IPS-18c (cell line): ENCODE measurements at regions not wholly inside any gene's neighbourhood (a gene's known extent, or its start where the extent isn't known, plus 50 kb on each side); places are given as distances from the start of the nearest gene placed in this dataset.

Experiments used
- H3K4me3 ChIP-seq: 2 replicates; pipeline ENCODE4 v1.7.0; 2013; ENCODE audit warnings: low read depth, mild to moderate bottlenecking, low read length, moderate library complexity; ENCODE audit not compliant: insufficient read depth
- H3K9me3 ChIP-seq: one replicate; pipeline ENCODE4 v1.6.1; 2013; ENCODE audit warnings: mild to moderate bottlenecking, low read length, moderate library complexity; ENCODE audit not compliant: control insufficient read depth, insufficient read depth

DNA sequence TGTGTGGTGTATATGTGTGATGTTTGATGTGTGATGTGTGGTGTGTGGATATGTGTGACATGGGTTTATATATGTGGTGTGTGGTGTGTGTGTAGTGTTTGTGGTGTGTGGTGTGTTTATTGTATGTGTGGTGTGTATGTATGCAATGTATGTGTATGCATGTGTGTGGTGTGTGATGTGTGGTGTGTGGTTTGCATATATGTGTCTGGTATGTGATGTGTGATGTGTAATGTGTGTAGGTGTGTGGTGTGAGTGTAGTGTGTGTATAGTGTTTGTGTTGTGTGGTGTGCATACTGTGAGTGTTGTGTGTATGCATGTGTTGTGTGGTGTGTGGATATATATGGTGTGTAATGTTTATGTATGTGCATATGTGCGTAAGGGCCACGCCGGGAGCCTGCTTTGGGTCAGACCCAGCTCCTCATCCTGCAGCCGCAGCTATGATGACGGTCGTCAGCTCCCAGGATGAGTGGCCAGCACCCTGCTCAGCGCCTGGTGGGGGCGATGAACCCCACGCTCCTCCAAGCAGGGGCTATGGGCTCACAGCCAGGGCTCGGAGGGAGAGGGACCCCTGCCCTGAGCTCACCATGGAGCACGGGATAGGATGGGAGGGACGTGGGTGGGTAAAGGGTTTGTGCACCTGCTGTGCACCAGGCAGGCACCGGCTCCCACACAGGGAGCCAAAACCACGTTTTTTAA, 331.3 kb downstream of the EIPR1 start:
- Histone ChIP-seq H3K9me3 (no peaks in the 10 kb centered on the region), H3K4me3 (no peak overlapping the region)

DNA sequence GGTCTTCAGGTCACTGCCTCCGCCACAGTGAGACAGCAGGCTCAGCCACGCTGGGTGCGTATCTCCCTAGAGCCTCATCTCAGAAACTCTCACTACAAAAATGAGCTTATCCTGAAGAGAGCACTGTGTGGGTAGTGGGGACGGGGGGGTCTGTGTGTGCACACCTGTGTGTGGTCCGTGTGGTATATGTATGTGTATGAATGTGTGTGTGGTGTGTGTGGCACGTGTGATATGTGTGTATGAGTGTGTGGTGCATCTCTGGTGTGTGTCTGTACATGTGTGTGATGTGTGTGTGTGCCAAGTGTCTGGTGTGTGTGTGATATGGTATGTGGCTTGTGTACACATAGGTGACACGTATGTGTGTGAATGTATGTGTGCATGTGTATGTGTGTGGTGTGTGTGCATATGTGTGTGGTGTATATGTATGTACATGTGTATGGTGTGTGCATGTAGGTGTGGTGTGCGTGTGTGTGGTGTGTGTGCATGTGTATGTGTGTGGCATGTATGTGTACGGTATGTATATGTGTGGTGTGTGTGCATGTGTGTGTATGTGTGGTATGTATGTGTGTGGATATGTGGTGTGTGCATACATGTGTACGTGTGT, 332.2 kb downstream of the EIPR1 start:
- no peak overlapping the region for H3K4me3 ChIP-seq
- no peaks in the 10 kb centered on the region for H3K9me3 ChIP-seq

DNA sequence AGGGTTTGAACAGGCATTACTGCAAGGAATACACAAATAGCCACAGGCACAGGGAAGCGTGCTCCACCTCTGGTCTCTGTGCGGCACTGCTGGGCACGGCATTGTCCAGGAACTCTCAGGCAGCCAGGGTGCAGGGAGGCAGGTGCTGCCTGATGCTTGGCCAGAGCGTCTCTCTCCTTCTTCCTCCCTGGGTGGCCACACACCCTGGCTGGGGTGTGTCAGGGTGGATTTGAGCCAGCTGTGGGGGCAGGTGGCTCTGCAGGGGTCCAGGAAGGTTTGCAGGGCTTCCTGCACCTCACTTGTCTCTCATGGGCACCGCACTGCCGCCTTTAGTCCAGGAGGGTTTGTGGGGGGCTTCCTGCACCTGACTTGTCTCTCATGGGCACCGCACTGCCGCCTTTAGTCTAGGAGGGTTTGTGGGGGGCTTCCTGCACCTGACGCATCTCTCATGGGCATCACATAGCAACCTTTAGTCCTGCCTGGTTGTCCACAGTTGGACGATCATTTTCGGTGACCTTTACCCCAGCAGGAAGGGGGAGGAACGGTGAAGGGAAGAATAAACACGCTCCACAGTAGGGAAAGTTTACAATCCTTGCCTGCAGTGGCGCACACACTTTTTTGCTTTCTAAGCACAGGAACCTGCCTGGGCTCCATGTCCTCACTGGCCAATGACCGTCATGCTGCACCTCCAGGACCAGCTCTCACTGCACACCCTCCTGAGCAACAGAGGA, 332.9 kb downstream of the EIPR1 start:
- H3K4me3 ChIP-seq = no peak overlapping the region
- no peaks in the 10 kb centered on the region for H3K9me3 ChIP-seq

DNA sequence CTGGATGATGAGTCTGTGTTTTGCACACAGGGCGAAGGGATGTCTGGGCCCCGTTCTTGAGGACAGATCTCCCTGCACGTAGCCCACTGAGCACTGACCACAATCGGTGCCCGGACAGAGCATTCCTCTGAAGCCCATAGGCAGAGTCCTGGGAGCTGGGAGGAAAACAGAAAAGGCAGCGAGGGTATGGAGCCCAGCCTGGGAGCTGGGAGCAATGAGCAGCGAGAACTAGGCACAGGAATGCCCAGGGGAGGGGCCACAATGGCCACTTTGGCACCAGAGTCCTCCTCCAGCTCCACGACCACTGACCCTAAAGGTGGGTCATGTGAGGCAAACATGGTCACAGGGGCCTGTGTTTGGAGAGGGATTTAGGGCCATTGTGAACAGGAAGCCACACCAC, 333.9 kb downstream of the EIPR1 start:
- H3K9me3 ChIP-seq = no peaks in the 10 kb centered on the region
- H3K4me3 ChIP-seq = no peak overlapping the region

DNA sequence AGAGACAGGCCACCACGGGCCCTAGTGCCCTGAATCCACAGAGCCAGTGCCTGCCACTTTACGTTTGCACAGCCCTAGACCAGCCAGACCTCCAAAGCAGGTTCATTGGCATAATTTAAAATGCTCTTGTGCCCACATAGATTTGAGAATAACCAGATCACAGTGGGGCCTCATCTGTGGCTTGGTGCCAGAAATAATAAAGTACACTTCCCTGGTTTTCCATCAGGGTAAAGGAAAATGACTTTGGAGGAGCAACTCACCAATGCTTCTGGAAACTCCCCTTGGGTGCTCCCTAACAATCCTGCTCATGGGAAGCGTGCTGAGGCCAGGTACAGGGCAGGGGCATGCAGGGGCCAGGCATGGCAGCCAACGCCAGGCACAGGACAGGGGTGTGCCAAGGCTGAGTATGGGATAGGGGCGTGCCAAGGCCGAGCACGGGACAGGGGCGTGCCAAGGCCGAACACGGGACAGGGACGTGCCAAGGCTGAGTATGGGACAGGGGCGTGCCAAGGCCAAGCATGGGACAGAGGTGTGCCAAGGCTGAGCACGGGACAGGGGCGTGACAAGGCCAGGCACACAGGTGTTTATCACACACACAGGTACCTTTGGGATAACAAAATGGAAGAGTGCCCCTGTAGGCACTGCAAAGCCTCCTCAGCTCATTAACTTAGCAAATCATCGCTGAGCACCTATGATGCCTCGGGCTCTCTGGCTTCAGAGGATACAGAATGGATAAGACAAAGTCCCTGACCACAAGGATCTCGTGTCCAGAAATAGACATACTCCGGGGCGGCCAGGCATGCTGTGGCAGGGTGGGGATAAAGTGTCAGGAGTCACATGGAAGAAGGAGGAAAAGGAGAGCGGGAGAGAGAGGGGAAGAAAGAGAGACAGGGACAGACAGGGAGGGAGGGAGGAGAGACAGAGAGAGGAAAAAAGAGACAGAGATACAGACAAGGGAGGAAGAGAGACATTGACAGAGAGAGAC, 334.7 kb downstream of the EIPR1 start:
- Histone ChIP-seq H3K4me3 (no peak overlapping the region), H3K9me3 (no peaks in the 10 kb centered on the region)

DNA sequence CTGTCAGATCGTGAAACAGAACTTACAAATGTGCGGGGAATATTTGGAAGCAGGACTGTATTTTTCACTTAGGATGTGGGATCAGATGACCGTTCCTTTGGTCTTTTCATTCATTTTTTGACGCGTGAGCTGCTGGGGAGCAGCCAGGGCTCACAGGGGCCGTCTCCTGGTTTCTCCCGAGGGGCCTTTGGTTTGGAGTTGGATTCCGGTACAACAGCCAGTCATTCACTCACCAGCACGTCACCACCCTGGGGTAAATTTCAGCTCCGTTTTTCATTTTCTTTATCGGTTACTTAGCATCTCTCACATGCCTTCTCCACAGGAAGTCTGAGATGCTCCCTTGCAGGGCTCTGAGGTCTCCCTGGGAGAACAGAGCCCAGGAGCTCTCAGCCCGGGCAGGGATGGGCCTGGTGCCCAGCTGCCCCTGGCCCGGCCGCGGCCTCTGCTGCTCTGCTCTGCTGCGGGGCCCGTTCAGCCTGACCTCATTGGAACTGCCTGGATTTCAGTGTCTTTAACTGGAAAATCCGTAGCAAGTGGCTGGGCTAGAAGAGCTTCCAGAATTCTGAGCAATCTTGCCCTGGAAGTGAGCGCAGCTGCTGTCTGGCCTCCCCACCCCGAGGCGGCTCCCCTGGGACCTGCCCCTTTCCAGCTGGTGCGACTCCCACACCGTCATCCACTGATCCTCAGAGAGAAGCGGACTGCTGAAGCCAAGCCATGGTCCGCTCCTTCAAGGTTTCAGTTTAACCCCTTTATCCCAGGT, 335.6 kb downstream of the EIPR1 start:
- H3K4me3 ChIP-seq = no peak overlapping the region
- H3K9me3 ChIP-seq = no peaks in the 10 kb centered on the region

DNA sequence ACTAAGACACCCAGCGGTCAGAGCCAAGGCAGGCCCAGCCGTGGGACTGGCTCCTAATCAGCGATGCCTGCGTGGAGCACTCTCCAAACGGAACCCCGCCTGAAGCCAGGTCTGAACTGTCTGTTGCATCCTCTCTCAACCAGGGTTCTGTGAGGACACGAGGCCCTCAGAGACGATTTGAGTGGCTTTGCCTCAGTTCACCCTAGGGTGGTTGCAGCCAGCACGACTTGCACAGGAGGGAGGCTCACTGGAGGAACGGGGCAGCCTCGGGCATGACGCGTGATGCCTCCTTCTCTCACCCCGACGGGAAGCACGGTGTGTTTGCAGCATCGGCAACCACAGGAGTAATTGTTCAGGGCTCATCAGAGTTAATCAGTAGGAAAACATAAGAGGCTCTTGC, 336.4 kb downstream of the EIPR1 start:
- Histone ChIP-seq H3K4me3 (no peak overlapping the region), H3K9me3 (no peaks in the 10 kb centered on the region)

DNA sequence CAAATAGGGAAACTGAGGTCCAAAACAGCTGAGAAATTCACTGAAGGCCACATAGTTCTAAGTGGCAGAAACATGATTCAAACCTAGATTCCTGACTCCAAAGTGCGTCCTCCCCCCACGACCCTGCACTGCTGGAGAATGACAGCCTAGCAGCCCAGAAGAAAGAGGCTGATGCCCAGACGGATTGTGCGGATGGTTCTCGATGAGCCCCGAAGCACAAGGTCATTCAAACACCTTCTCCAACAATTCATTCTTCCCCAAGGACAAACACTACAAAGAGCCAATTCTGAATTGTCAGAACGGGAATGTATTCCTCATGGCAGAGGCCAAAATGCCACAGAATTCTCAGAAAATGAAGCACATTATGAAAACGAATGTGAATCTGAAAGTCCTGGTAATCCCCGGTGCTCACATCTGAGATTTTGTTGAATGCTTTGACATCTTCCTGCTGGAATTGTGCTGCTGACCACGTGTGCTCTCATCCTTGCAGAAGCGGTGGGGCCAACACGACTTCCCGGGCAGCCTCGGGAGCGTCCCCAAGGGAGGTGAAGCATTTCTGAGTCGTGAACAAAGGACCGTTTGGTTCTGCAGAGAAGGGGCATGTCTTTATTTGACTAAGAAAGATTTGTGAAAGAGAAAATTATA, 337.0 kb downstream of the EIPR1 start:
- no peaks in the 10 kb centered on the region for H3K9me3 ChIP-seq
- no peak overlapping the region for H3K4me3 ChIP-seq

DNA sequence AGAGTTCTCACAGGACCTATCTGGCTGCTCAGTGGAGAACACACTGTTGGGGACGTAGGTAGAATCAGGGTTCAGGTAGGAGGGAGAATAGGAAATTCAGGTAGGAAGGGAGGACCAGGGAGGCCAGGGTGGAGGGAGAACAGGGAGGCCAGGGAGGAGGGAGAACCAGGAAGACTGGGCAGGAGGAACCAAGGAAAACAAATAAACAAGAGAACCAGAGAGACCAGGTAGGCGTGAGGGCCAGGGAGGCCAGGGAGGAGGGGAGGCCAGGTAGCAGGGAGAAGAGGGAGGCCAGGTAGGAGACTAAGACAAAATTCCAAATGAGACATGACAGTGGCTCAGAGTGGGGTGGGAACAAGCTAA, 337.6 kb downstream of the EIPR1 start:
- no peaks in the 10 kb centered on the region for H3K9me3 ChIP-seq
- H3K4me3 ChIP-seq = no peak overlapping the region

DNA sequence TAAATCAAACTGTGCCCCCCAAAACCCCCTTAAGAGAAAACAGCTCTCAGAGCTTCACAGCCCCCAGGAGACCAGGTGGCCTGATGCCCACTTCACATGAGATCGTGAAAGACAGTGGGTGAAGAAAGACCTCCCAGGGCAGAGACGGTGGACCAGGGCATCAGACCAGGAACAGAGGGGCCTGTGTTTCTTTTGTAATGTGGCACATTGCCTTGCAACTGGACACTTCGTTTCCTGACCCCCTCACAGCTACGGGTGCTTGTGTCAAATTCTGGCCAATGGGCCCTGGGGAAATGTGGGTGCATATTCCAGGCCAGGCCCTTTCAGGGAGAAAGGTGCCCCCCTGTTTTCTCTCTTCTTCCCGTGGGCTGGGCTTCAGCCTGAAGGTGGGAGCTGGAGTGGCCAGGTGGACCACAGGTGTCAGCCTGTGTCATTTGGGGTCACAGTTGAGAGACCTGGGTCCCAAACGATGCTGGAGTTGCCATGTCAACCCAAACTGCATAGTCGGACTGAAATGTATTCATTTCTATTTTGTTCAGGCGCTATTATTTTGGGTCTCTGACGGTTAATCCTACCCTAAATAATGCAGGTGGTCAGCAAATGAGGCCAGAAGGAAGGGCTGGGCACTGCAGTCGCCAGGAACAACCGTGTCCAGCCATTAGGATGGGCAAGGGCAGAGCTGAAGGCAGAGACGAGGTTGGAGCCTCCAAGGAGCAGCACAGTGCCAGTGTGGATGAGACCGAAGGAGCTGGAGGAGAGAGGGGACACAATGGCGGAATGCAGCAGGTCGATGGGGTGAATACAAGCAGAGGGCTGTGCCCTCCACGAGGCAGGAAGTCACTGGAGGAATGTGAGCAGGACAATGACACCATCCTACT, 338.2 kb downstream of the EIPR1 start:
- no peak overlapping the region for H3K4me3 ChIP-seq
- no peaks in the 10 kb centered on the region for H3K9me3 ChIP-seq

DNA sequence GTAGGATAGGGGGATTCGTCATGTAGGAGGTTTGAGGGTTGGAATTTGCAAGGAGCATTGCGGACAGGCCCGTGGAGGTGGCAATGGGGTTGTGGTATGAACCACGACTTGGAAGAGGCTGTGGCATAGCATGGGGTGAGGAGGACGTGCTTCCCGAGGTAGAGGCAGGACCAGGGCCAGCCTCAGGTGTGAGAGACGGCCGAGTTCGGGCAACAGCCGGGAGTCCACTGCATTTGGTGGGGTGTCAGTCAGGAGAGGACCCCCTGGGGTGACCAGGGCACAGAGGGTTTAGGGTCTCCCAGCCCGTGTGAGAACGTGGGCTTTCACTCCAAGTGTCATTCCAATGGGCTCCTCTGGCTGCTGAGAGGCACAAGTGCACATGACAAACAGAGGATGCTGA, 339.0 kb downstream of the EIPR1 start:
- no peak overlapping the region for H3K4me3 ChIP-seq
- no peaks in the 10 kb centered on the region for H3K9me3 ChIP-seq

DNA sequence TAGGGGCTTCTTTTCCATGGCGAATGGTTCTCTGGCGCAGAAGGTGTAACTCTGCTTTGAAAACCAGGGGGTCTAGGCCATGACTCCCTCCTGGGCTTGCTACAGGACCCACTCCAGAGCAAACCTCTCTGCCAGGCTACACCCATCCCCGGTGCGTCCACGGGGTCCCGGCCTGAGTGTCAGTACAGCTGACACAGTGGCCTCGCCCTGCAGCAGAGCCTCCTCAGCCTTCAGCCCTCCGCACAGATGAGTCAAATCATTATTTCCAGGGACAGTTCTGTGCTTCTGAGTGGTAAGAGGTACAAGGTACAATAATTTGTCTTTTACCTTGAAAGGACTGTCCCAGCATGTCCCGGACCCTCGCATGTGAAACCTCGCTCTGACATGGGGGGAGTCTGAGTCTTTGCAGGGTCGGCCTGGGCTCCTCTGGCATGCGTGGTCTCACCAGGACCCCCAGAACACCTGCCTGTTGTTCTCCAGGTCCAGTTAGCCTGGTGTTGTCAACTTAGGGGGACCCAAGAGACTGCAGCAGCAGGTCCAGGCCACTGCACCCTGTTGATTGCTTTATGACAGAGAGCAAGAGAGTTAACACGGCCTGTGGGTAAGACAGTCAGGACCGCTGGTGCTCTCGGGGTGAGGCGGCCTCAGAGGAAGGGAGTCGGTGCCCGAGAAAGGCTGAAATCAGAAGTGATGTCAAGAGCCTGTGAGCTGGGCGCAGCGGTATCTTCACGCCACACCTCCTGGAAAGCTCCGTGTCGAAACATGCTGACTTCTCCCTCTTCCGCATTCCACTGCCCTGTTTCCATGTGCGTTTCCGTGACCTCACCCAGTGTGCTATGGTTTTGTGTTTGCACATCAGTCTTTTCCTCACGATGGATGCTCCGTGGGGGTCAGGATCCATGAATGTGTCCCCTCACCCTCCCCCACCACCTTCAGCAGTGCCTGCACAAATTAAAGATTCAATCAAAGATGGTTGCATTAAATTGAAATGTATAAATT, 340.1 kb downstream of the EIPR1 start:
- Histone ChIP-seq H3K4me3 (no peak overlapping the region), H3K9me3 (no peaks in the 10 kb centered on the region)

DNA sequence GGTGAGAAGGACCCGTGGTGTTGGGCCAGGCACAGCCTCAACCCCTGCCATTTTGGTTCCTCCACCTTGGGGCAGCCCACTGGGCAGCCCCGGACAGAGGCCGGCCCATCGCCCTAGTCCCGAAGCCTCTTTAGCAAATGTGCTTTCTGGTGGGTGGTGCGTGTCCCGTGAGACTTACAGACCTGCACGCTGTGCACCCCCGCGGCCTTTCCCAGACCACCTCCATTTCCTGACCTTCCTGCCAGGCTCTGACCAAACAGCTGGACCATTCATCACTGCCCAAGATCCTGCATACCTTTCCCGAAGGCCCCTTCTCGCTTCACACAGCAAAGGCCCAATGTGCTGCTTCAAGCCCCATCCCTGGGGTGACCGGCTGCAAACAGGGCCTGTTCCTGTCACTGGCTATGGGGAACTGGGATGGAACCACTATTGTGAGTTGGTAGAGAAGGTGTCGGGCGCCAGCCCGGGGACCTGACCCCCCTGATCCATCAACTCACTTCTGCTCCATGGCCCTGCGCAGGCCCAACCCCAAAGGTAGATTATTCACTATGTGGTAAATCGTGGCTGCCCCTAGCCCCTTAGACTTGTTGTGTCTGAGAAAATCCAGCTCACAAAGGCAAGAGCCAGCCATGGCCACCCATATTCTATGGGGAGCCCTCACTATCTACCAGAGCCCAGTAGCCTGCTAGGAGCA, 341.0 kb downstream of the EIPR1 start:
- H3K4me3 ChIP-seq = no peak overlapping the region
- no peaks in the 10 kb centered on the region for H3K9me3 ChIP-seq

DNA sequence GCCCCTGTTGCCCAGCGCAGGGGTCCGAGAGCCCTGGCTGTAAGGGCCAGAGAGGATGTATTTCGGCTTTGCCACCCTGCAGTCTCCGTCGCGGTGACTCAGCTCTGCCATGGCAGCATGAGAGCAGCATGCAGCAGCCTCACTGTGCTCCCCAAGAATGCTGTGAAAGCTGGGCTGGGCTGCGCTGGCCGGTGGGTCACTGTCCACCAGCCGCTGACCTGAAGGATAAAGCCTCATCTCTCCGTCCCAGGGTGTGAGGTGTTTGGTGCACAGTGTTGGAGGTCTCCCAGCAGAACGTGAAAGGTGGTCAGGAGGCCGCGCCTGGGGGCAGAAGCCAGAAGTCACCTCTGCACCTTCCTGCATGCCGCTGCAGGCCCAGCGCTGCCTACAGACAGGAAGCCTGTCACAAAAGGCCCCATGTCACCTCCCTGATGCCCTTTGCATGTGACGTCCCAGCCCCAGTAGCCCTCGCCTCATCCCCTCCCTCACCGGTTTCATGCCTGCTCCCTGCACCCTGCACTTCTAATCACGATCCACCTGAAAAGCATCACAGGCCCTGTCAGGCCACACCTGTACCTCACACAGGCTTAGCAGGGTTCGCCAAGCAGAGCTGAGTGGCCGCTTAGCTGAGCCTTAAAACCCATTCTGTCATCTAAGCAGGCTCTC, 342.1 kb downstream of the EIPR1 start:
- peaks cover 4% of the 10 kb centered on the region for H3K9me3 ChIP-seq
- H3K4me3 ChIP-seq = no peak overlapping the region
